BJ (cell line): ENCODE measurements at regions not wholly inside any gene's neighbourhood (a gene's known extent, or its start where the extent isn't known, plus 50 kb on each side); places are given as distances from the start of the nearest gene placed in this dataset. TPM values are rescaled to one million over a fixed set of nuclear protein-coding genes. Genes with fewer than 3 reads are reported as not detected.

Experiments
- CTCF ChIA-PET: fragments of 350-600 bp; formaldehyde crosslinking; extraction: SDS; loops from one replicate; lab custom pipeline; 2021; ENCODE audit warnings: antibody characterized with exemption, inconsistent platforms; lab: Yijun Ruan, JAX
- POLR2A ChIA-PET: fragments of 300-600 bp; sonication (Branson Sonifier 250); formaldehyde crosslinking; extraction: SDS; loops from one replicate; lab custom pipeline; 2021; ENCODE audit warnings: antibody characterized with exemption; lab: Charles Lee
- DNase-seq: peaks from one replicate; pipeline ENCODE4 v3.0.0-alpha.2; 2011; ENCODE audit warnings: low read depth
- H3K27me3 ChIP-seq: 2 replicates; pipeline ENCODE4 v1.6.0; 2011; ENCODE audit warnings: low read length; ENCODE audit not compliant: control insufficient read depth, insufficient read depth
- H3K36me3 ChIP-seq: 2 replicates; pipeline ENCODE4 v1.5.1; 2011; ENCODE audit warnings: low read length; ENCODE audit not compliant: control insufficient read depth, insufficient read depth
- H3K4me3 ChIP-seq: 2 replicates; pipeline ENCODE4 v1.5.1; 2011; ENCODE audit warnings: low read depth, mild to moderate bottlenecking, control low read depth, low read length
- small RNA-seq: library from RNA; depleted of rRNA; stranded (forward); fragments of <200 nt; gene quantifications from one replicate; pipeline ENCODE3, GENCODE V24; 2012; ENCODE audit warnings: low replicate concordance, low read depth; ENCODE audit not compliant: insufficient read length
- TF ChIP-seq, protein P1 (sequence below): IDR thresholded peaks from 2 replicates; pipeline ENCODE4 v1.5.1; 2011; ENCODE audit warnings: low read depth, mild to moderate bottlenecking, control low read depth, inconsistent platforms, low read length, moderate library complexity; ENCODE audit not compliant: insufficient read depth

DNA sequence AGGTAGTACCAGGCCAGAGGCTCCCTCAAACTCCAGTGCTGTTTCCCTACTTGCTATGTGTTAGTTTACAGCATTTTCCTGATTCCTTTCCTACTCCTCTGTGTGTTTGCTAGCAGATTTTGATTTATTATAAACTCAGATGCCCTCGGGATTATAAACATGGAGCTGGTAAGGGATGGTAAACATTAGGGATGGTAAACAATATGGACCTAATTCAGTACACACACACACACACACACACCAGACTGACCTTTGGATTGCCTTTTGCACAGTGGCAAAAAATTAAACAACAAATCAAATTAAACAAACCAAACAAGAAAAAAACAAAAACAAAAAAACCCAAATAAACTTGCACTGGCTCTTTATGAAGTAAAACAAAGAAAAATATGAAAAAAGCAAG lies 55.4 kb upstream of the ACVR1 start:
- ChIA-PET POLR2A (no interaction called here), CTCF (interaction anchor here (0.8 kb wide), 2 partner anchors 28 to 149 kb away, joined by 3 to 4 read pairs; no protein-coding TSS in a partner anchor)
- no peak for DNase-seq
- no peaks in the 10 kb centered on the region for H3K27me3 ChIP-seq
- H3K4me3 ChIP-seq: no peak overlapping the region
- H3K36me3 ChIP-seq: no peaks in the 10 kb centered on the region
- TF ChIP-seq, protein P1, sequence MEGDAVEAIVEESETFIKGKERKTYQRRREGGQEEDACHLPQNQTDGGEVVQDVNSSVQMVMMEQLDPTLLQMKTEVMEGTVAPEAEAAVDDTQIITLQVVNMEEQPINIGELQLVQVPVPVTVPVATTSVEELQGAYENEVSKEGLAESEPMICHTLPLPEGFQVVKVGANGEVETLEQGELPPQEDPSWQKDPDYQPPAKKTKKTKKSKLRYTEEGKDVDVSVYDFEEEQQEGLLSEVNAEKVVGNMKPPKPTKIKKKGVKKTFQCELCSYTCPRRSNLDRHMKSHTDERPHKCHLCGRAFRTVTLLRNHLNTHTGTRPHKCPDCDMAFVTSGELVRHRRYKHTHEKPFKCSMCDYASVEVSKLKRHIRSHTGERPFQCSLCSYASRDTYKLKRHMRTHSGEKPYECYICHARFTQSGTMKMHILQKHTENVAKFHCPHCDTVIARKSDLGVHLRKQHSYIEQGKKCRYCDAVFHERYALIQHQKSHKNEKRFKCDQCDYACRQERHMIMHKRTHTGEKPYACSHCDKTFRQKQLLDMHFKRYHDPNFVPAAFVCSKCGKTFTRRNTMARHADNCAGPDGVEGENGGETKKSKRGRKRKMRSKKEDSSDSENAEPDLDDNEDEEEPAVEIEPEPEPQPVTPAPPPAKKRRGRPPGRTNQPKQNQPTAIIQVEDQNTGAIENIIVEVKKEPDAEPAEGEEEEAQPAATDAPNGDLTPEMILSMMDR: no peak

DNA sequence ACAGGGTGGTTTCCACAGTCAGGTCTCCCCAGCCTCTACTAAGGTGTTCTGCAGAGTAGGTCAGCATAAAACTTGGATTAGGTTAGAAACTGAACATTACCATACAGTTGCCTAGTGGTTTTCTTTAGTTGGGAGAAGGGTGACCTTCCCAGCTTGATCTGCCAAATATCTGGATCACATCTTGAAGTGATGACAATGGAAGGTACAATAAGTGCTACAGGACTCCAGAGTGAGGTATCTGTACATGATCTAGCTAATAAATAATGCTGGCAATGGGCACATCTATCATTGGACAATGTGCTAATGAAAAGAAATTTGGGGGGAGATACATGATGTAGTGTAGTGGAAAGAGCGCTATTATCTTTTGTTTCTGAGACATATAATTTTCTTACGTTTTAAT lies 54.6 kb upstream of the ACVR1 start:
- no peak for DNase-seq
- Histone ChIP-seq H3K4me3 (no peak overlapping the region), H3K36me3 (no peaks in the 10 kb centered on the region), H3K27me3 (no peaks in the 10 kb centered on the region)
- TF ChIP-seq, protein P1: no peak
- POLR2A ChIA-PET: no interaction called here
- CTCF ChIA-PET: interaction anchor here (0.8 kb wide), 2 partner anchors 27 to 148 kb away, joined by 3 to 4 read pairs; no protein-coding TSS in a partner anchor

DNA sequence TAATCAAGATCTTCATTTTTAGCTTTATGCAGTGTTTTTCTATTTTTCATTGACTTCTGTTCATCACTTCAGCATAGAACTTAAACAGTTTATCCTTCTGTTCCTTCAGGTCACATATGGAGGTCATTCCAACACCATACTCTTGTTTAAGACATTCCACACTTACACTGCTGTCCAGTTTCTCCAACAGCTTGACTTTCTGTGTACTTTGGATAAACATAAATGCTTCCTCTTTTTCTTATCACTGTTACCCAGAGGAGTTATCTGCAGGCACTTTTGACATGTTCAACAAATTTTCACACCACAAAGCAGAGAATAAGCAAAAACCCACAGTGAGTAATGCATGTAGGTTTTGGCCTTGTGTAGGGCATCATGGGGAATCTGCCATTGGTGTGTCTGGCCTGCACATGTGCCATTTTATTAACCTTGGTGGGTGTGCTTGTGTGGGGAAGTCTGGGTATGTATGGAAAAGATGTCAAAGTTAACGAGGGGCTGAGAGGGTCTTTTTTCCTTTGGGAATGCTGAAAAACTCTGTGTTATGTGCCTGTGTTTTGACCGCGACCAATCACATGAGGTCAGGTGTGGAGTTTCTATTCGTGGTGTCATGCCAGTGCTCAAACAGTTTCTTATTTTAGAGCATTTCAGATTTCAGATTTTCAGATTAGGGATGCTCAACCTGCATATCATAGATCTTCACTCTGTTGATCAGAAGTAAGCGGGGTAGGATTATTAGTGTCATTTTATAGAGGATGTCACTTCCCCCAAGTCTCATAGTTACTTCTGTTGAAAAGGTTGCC lies 53.9 kb upstream of the ACVR1 start:
- POLR2A ChIA-PET: no interaction called here
- CTCF ChIA-PET: no interaction called here
- H3K27me3 ChIP-seq: no peaks in the 10 kb centered on the region
- TF ChIP-seq, protein P1: no peak
- H3K4me3 ChIP-seq: no peak overlapping the region
- H3K36me3 ChIP-seq: no peaks in the 10 kb centered on the region
- no peak for DNase-seq

DNA sequence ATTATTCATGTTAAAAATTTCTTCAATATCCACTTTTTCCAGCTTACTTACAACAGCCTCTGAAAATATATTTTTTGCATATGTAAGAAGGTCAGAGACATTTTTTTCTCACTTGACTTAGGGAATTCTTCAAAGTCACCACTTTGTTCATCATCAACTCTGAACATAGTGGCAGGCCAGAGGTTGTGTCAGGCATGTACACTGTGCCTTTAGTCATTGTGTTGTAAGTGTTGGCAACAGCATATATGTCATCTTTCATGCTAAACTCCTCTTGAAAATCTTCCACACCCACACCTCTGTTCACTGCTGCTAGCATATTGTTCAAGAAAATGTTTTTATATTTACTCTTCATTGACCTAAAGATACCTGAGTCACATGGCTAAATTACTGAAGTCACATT lies 52.2 kb upstream of the ACVR1 start:
- no peak overlapping the region for H3K4me3 ChIP-seq
- TF ChIP-seq, protein P1: no peak
- CTCF ChIA-PET: no interaction called here
- POLR2A ChIA-PET: no interaction called here
- H3K27me3 ChIP-seq: no peaks in the 10 kb centered on the region
- DNase-seq: no peak
- H3K36me3 ChIP-seq: no peaks in the 10 kb centered on the region

DNA sequence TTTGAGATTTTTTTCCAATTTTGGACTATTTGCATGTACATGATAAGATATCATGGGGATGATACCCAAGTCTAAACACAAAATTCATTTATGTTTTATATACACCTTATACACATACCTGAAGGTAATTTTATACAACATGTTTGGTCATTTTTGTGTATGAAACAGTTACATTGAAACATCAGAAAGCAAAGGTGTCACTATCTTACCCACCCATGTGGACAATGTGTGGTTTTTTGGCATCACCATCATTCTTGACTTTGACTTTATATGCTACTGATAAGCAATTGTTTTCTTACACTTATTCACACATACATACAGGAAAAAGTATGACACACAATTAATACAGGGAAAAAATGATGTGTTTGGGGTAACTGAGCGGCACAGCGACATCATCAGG lies 51.0 kb upstream of the ACVR1 start:
- TF ChIP-seq, protein P1: no peak
- no peaks in the 10 kb centered on the region for H3K36me3 ChIP-seq
- POLR2A ChIA-PET: no interaction called here
- H3K27me3 ChIP-seq: no peaks in the 10 kb centered on the region
- H3K4me3 ChIP-seq: no peak overlapping the region
- no peak for DNase-seq
- CTCF ChIA-PET: no interaction called here

Small RNAs in the stretch of these regions (small RNA-seq; reads per million reads assigned to genes)
- gene RNU6-932P: not detected
